A673 (cell line): ENCODE measurements at regions not wholly inside any gene's neighbourhood (a gene's known extent, or its start where the extent isn't known, plus 50 kb on each side); places are given as distances from the start of the nearest gene placed in this dataset.

ENCODE experiments used
- BruUV-seq: library from RNA; stranded (reverse); fragments of 400-500 nt; replicated peaks from 2 replicates; lab custom pipeline; 2021; lab: Mats Ljungman, UMichigan
- CTCF ChIA-PET: fragments of 300-600 bp; sonication (Branson Sonifier 250); formaldehyde crosslinking; loops from one replicate; lab custom pipeline; 2022; ENCODE audit warnings: antibody characterized with exemption; lab: Charles Lee
- POLR2A ChIA-PET: fragments of 300-600 bp; sonication (Branson Sonifier 250); formaldehyde crosslinking; loops from one replicate; lab custom pipeline; 2022; ENCODE audit warnings: antibody characterized with exemption; ENCODE audit not compliant: low non-redundant PET; lab: Charles Lee
- DNase-seq: peaks from one replicate; pipeline ENCODE4 v3.0.0-alpha.2; 2015; ENCODE audit warnings: low spot score
- H3K27ac ChIP-seq: fragments of 200-600 bp; sonication (generic); 2 replicates; pipeline ENCODE4 v1.5.1; 2016; ENCODE audit warnings: mixed run types, low read depth, mild to moderate bottlenecking, mixed read lengths, antibody characterized with exemption, low read length; ENCODE audit not compliant: poor library complexity, severe bottlenecking
- H3K27me3 ChIP-seq: fragments of 200-600 bp; sonication (generic); replicated peaks from 2 replicates; pipeline ENCODE4 v1.6.1; 2017; ENCODE audit warnings: mixed run types, low read depth, mild to moderate bottlenecking, mixed read lengths, antibody characterized with exemption, low read length; ENCODE audit not compliant: insufficient read depth, poor library complexity
- H3K36me3 ChIP-seq: fragments of 200-600 bp; sonication (generic); 2 replicates; pipeline ENCODE4 v1.6.1; 2016; ENCODE audit warnings: mixed run types, mild to moderate bottlenecking, mixed read lengths, antibody characterized with exemption, low read length; ENCODE audit not compliant: insufficient read depth, poor library complexity, severe bottlenecking
- H3K4me1 ChIP-seq: fragments of 200-600 bp; sonication (generic); 2 replicates; pipeline ENCODE4 v1.6.1; 2017; ENCODE audit warnings: mixed run types, mild to moderate bottlenecking, mixed read lengths, antibody characterized with exemption, low read length; ENCODE audit not compliant: insufficient read depth, poor library complexity, severe bottlenecking
- H3K4me3 ChIP-seq: fragments of 200-600 bp; sonication (generic); 2 replicates; pipeline ENCODE4 v1.5.1; 2016; ENCODE audit warnings: low read depth, mixed run types, mild to moderate bottlenecking, mixed read lengths, low read length; ENCODE audit not compliant: poor library complexity, severe bottlenecking
- H3K9me3 ChIP-seq: fragments of 200-600 bp; sonication (generic); 2 replicates; pipeline ENCODE4 v1.6.1; 2016; ENCODE audit warnings: mixed run types, low read depth, mild to moderate bottlenecking, mixed read lengths, antibody characterized with exemption, low read length; ENCODE audit not compliant: poor library complexity, severe bottlenecking
- CTCF ChIP-seq: fragments of 300-800, 200-600 bp; sonication (generic); conservative IDR thresholded peaks from 2 replicates; pipeline ENCODE4 v1.5.1; 2017; ENCODE audit warnings: low read depth, mild to moderate bottlenecking, antibody characterized with exemption, low read length, moderate library complexity, mixed read lengths
- EZH2 ChIP-seq: fragments of 200-600 bp; sonication (generic); IDR thresholded peaks from 2 replicates; pipeline ENCODE4 v1.6.1; 2017; ENCODE audit warnings: borderline replicate concordance, low read depth, mild to moderate bottlenecking, mixed read lengths, antibody characterized with exemption, low read length; ENCODE audit not compliant: poor library complexity, severe bottlenecking
- intact Hi-C: fragments of 100-400 bp; cut with micrococcal nuclease; formaldehyde crosslinking; loops from one replicate; pipeline ENCODE4 v1.10.0; 2022; ENCODE audit not compliant: unreplicated experiment

GRCh38 chr3:34001022-34001421 is 202.6 kb downstream of the PDCD6IP start:
- no TSS peak for BruUV-seq
- POLR2A ChIA-PET, result interaction anchor here (0.6 kb wide), 1 partner anchor 743 kb away, joined by 3 read pairs; no protein-coding TSS in a partner anchor
- H3K27me3 ChIP-seq, result no peaks in the 10 kb centered on the region
- intact Hi-C loops, result no loop called here
- H3K4me3 ChIP-seq, result no peak overlapping the region
- TF ChIP-seq EZH2 (no peak), CTCF (no peak)
- H3K4me1 ChIP-seq, result no peaks in the 10 kb centered on the region
- CTCF ChIA-PET, result no interaction called here
- DNase-seq, result no peak
- H3K36me3 ChIP-seq, result no peaks in the 10 kb centered on the region
- no peak overlapping the region for H3K27ac ChIP-seq
- peaks cover 2% of the 10 kb centered on the region for H3K9me3 ChIP-seq

- ChIA-PET POLR2A (no interaction called here), CTCF (no interaction called here)
These were observed 203.6 kb downstream of the PDCD6IP start for GRCh38 chr3:34001990-34002389.

DNA sequence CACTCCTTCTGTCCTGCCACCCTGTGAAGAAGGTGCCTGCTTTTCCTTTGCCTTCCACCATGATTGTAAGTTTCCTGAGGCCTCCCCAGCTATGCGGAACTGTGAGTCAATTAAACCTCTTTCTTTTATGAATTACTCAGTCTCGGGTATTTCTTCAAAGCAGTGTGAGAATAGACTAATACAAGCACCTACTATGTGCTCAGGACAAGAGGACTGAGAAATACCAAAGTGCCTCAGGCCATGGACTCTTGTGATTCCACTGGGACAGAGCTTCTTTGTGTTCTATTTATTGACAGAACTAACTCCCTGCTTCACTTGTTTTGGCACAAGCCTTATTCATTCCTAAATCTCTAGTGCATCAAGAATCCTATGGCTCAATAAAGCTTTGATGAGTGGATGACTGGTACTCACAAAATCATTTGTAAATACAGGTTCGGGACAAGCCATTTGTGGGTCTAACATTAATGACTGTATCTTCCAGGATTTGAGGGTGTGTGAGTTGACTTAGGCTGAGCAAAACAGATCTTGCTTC is 204.2 kb downstream of the PDCD6IP start:
- H3K27me3 ChIP-seq, result no peaks in the 10 kb centered on the region
- no peak overlapping the region for H3K4me3 ChIP-seq
- H3K4me1 ChIP-seq, result peaks cover under 1% of the 10 kb centered on the region
- POLR2A ChIA-PET, result interaction anchor here (0.5 to 0.7 kb wide), 2 partner anchors 85 to 770 kb away, joined by 3 to 7 read pairs; no protein-coding TSS in a partner anchor
- no peak overlapping the region for H3K27ac ChIP-seq
- no peaks in the 10 kb centered on the region for H3K36me3 ChIP-seq
- no TSS peak for BruUV-seq
- DNase-seq, result no peak
- CTCF ChIA-PET, result no interaction called here
- TF ChIP-seq EZH2 (no peak), CTCF (no peak)
- intact Hi-C loops, result no loop called here
- H3K9me3 ChIP-seq, result no peaks in the 10 kb centered on the region

More at GRCh38 chr3:34001990-34002389, 203.6 kb downstream of the PDCD6IP start:
- Histone ChIP-seq H3K4me3 (no peak overlapping the region), H3K27me3 (no peaks in the 10 kb centered on the region), H3K9me3 (no peaks in the 10 kb centered on the region), H3K36me3 (no peaks in the 10 kb centered on the region), H3K27ac (no peak overlapping the region), H3K4me1 (no peaks in the 10 kb centered on the region)
- BruUV-seq, result no TSS peak
- intact Hi-C loops, result no loop called here
- TF ChIP-seq EZH2, result no peak
- no peak for TF ChIP-seq CTCF
- DNase-seq, result no peak
